H1 (cell line): ENCODE measurements at regions not wholly inside any gene's neighbourhood (a gene's known extent, or its start where the extent isn't known, plus 50 kb on each side); places are given as distances from the start of the nearest gene placed in this dataset.

Experiments
- CREB1 ChIP-seq: IDR thresholded peaks from 2 replicates; pipeline ENCODE4 v1.6.1; 2012; ENCODE audit warnings: inconsistent platforms
- FOSL1 ChIP-seq: IDR thresholded peaks from 2 replicates; pipeline ENCODE4 v1.6.1; 2011; ENCODE audit warnings: mild to moderate bottlenecking, low read depth, low read length, moderate library complexity; ENCODE audit not compliant: insufficient read depth
- PHF8 ChIP-seq: fragments of 200-600 bp; sonication (generic); conservative IDR thresholded peaks from 2 replicates; pipeline ENCODE4 v1.7.1; 2012; ENCODE audit warnings: low read depth, mild to moderate bottlenecking, inconsistent platforms, low read length, moderate library complexity
- SUZ12 ChIP-seq: fragments of 200-600 bp; sonication (generic); IDR thresholded peaks from 2 replicates; pipeline ENCODE4 v1.6.1; 2012; ENCODE audit warnings: mild to moderate bottlenecking, inconsistent platforms, low read length, moderate library complexity, mixed read lengths
- TEAD4 ChIP-seq: IDR thresholded peaks from 2 replicates; pipeline ENCODE4 v1.6.1; 2012; ENCODE audit warnings: low read depth, low read length, inconsistent platforms, mixed read lengths

DNA sequence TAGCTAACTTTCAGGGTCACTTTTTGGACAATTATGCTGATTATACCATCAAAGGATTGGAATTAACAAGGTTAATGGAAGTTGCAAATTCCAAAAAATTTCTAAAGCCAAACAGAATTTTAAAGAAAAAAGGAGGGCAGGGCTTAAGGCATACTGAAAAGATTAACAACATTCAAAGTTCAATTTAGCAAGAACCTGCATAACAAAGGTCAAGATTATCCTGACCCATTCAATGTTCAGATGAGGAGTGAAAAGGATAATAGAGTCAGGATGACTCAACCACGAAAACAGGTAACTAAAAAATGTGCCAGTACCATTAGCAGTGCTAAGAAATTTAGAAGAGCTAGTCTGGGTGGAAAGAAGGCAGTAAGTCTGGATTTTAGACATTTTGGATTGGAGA lies 139.8 kb upstream of the HNMT start (continued):
- TF ChIP-seq CREB1 (no peak), TEAD4 (no peak), PHF8 (no peak), SUZ12 (no peak), FOSL1 (no peak)
